H1 (cell line): ENCODE measurements at regions not wholly inside any gene's neighbourhood (a gene's known extent, or its start where the extent isn't known, plus 50 kb on each side); places are given as distances from the start of the nearest gene placed in this dataset.

Experiments used
- SAP30 ChIP-seq: fragments of 300-600 bp; sonication (generic); IDR thresholded peaks from 2 replicates; pipeline ENCODE4 v1.7.1; 2012; ENCODE audit warnings: low read length, moderate library complexity, mild to moderate bottlenecking, inconsistent platforms; ENCODE audit not compliant: insufficient read depth, insufficient replicate concordance
- TCF12 ChIP-seq: IDR thresholded peaks from 2 replicates; pipeline ENCODE4 v1.6.1; 2011; ENCODE audit warnings: low read depth, mild to moderate bottlenecking, low read length
- TF ChIP-seq, protein P1 (sequence below): IDR thresholded peaks from 2 replicates; pipeline ENCODE4 v1.6.1; 2012; ENCODE audit warnings: inconsistent platforms

DNA sequence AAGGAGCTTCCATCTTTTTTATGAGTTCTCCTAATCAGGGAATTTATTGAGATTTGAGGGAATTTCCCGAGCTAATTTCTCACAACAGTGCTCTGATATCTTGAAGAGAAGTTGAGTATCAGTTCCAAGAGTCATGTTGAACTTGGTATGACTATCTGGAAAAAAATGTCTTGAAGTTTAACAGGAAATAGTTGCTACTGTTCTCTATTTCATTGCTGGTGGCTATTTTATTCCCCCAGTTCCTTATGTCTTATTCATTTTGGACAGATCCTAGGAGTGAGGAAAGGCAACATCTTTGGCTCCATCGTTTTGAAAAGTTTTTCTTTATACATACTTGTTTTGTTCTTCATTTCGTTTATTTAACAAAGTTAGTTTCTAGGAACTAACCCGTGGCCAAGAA lies 307.8 kb upstream of the AGTR1 start (continued):
- TF ChIP-seq, protein P1, sequence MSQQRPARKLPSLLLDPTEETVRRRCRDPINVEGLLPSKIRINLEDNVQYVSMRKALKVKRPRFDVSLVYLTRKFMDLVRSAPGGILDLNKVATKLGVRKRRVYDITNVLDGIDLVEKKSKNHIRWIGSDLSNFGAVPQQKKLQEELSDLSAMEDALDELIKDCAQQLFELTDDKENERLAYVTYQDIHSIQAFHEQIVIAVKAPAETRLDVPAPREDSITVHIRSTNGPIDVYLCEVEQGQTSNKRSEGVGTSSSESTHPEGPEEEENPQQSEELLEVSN: no peak
- TF ChIP-seq SAP30 (no peak), TCF12 (no peak)
